Urothelium cell line (cell line): ENCODE measurements at regions not wholly inside any gene's neighbourhood (a gene's known extent, or its start where the extent isn't known, plus 50 kb on each side); places are given as distances from the start of the nearest gene placed in this dataset.
"Not testable (repeated sequence)": the region's sequence is repeated elsewhere in the genome, so short reads cannot be mapped to it uniquely, and the experiment has no call there.

Experiments used
- DNase-seq: peaks from one replicate; pipeline ENCODE4 v3.0.0; 2011; ENCODE audit warnings: low spot score, mixed read lengths
- FAIRE-seq: peaks from 2 replicates; lab custom pipeline; 2011; peaks lifted over from hg19 to GRCh38; lab: Jason Lieb, UNC

DNA sequence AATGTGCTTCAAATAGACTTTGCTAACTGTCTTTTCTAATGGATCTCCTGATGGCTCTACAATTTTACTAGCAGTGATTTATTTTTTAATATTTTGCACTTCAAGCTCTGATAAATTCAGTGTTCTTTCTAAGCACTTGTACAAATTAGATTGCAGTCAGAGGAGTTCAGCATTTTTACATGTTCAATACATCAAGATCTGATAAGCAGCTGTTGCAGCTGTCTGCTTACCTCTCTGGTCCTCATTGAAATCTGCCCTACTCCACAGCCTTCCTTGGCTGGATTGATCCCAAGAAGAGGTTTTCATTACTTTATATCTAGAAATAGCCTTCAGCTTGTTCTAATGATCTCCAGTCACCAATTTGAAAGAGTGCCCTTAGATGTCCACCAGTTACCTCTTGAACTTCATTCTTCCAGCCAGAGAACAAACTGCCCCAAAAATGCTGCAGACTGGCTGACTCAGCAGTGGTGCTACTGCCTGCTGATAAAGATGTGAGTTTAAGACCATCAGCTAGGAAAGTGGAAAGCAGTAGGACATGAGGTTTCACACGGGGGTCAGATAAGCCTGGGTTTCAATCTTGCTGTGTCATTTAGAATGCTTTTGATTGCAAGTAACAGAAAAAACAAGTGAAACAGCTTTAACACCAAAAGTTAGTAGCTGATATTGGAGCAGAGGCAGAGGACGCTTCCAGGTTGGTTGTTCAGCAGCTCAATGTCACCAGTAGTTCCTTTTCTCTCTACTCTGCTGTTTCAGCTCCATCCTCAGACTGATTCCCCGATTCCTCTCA, 350.9 kb upstream of the NPVF start:
- no peak for FAIRE-seq
- DNase-seq: no peak

DNA sequence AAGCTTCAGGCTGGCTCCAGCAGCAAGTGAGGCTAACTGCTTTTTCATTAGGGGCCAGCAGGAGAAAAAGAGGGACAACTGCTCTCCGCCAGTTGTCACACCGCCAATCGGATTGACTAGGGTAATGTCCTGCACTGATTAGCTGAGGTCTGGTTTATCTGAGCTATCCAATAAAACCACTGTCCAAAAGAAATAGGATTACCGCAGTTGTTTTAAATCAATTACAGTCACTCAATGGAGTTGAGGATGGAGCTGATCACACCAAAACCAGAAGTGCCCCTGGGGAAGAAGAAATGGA, 351.4 kb upstream of the NPVF start:
- FAIRE-seq (no peak), DNase-seq (no peak)

DNA sequence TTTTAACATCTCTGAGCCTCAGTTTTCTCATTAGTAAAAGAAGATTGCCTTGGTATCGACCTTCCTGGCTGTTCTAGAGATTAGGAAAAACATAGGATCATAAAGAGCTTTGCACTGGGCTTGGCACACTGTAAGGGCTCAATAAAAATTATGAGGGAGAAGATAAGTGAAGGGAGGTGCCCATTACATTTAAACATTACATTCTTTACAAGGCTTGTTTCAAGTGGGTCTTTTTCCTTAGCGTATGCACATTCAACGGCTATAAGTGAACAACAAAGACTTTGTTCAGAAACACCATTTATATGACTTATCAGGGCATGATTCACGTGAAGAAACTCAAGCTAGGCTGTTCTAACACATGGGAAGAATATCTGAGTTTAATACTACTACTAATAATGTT, 351.9 kb upstream of the NPVF start:
- no peak for DNase-seq
- no peak for FAIRE-seq

DNA sequence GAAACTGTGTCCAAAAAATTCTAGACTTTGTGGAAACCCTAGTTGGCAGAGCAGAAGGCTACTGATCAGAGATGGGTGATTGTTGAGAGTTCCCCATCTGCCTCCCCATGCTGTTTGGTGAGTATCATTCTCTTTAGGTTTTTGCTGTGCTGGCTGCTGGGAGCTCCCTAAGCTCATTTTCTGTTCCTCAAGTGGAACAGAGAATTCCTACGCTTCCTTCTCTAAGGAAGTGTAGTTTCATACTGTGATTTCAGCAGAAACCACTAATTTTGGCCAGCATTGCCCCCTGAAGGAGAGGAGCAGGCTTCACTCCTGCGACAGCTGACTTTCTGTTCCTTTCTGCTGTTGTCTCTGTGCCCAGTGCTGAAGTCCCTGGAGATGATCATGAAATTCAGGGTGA, 355.3 kb upstream of the NPVF start:
- FAIRE-seq (no peak), DNase-seq (no peak)

DNA sequence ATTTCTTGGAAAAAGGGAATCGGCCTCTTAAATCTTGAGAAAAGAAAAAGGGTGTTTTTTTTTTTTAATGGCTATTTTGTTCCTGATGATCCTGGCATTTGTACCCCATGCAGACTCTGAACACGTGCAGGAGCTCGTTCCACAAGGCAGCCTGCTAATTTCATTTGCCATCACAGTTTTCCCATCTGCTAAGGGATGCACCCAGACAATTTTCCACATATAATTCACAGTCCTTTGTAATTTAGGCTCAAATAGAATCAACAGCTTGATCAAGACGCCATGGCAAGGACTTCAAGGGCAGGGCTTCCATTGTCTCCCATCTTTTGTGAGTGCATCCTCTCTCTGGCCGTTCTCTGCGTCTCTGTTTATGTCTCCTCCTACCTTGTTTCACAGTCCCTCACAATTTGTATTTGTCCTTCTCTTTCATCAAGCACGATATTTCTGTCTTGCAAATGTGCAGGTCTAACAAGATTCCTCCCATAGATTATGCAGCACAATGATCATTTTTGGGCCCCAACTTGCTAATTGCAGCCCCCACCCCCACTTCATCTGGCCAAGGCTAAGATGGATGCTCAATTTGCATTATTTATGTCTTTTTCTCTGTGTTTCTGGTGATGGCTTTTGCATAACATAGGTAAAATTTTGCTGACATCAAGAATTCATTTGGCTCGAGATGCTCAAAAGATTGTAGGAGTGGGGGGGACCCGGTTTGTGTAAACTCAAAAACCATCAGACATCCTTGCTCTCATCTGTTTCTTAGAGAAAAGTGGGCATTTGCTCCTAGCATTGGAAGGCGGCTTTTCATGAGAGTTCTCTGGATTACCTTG, 356.0 kb upstream of the NPVF start:
- no peak for FAIRE-seq

DNA sequence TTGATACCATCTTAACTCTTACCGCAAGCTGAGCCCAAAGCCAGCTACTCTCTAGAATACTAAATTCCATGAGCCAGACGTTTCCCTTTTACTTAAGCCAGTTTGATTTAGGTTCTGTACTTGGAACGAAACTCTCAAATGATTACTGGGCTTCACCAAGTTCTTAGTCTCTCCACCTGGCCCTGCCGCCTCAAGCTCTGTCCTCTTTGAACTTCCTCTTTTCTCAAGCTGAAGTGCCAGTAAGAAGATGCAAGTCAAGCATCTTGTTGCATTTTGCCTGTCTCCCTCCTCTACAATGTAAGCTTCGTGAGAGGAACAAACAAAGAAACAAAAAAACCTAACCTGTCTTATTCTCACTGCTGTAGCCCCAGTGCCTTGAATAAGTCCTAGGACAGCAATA, 358.2 kb upstream of the NPVF start:
- DNase-seq (no peak), FAIRE-seq (no peak)

More for the DNA sequence above, 356.0 kb upstream of the NPVF start:
- DNase-seq: no peak

DNA sequence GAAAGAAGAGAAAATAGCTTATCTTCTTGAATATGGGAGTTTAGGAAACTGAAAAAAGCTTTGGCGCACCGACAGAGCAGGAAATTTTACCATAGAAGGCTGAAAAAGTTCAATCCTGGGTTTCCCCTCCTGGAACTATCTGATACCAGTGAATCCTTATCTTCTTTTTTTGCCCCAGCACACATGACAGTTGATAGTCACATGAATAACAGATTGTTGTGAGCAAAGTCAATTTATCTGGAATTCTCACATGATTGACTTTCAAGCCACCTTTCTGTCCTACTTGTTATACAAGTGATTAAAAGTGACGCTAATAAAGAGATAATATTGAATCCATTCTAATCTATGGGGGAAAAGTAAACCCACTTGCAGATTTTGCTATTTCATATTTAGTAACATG, 365.8 kb upstream of the NPVF start:
- DNase-seq (no peak), FAIRE-seq (no peak)

DNA sequence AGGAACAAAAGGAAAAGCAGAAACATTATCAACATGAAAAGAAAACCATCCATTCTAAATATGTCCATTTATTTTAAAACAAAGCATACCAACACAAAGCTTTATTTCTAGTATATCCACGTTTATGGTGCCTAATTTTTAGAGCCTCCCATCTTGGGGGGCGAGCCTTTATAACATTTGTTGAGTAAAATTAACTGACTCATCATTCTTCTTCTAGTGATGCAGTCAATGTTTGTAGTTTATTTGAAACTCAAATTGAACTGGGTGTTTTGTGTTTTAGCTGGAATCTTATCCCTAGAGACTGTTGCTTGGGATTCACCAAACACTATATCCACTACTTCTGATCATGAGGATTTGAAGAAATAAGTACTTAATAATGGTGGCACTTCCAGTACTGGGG, 366.4 kb upstream of the NPVF start:
- DNase-seq (no peak), FAIRE-seq (no peak)

DNA sequence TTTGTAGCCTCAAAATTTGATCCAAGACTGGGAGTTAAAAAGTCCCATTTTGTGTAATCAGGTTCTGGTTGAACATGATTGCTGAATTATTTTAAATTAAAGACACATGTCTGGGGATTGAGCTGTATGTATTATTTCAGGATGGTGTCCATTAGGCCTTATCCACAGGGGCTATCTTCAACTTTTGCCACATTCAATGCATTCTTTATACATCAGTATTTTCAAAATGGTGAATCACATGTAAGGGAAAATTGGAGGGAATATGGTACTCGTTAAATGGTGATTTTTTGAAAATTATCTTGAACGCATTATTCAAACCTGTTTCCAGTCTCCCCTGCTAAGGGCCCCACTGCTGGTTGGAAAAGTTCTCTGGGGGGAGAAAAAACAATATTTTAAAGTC, 367.7 kb upstream of the NPVF start:
- FAIRE-seq: no peak
- DNase-seq: no peak

DNA sequence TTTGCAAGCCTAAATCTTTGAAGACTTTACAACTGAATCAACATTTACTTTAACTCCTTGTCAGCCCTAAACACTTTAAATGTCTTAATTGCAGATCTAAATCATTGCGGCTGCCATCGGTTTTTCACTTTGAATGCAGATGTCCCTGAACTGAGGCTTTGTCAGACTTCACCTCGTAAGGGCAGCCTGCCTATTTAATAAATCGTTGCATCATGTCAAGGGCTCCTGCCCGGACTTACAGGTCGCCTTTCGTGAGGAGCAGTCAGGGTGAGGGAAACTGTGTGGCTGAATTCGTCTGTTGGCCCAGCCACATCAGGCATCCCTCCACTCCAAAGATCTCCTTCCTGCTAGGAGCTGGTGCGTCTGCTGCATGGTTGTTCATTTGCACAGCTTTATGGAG, 368.2 kb upstream of the NPVF start:
- no peak for DNase-seq
- no peak for FAIRE-seq

DNA sequence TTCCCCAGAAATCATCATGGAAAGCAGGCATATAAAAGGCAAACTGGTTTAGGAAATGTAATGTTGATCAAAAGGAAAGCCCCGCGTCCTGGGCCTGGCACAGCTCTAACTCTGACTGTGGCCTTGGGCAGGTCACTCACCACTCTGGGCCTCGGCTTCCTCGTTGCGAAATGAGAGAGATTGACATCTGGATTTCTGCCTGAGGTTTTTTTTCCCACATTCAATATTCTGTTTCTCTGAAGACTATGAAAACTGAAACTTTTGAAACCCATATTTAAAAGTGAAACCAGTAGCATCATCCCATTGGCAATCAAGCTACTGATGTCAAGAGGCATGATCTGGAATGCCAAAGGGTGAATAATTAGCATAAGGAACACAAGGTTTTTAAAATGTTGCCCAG, 369.7 kb upstream of the NPVF start:
- DNase-seq (no peak), FAIRE-seq (no peak)

DNA sequence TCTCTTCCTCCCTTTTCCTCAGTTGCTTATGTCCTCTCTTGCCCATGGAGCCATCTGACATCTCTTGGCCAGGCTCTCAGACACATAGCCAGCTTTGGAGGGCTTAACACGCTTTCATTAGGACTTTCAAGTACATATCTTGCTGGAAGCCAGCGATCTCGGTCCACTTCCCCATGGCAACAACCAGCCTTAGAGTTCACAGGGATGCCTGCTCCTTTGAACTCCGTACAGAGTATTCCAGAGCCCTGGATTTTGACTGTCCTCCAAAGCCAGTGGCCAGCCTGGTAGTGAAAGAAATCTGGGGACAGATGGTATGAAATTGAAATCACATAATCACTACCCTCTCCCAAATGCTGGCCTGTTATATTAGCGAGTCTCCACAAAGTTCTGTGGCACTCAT, 370.5 kb upstream of the NPVF start:
- FAIRE-seq: no peak
- DNase-seq: no peak

DNA sequence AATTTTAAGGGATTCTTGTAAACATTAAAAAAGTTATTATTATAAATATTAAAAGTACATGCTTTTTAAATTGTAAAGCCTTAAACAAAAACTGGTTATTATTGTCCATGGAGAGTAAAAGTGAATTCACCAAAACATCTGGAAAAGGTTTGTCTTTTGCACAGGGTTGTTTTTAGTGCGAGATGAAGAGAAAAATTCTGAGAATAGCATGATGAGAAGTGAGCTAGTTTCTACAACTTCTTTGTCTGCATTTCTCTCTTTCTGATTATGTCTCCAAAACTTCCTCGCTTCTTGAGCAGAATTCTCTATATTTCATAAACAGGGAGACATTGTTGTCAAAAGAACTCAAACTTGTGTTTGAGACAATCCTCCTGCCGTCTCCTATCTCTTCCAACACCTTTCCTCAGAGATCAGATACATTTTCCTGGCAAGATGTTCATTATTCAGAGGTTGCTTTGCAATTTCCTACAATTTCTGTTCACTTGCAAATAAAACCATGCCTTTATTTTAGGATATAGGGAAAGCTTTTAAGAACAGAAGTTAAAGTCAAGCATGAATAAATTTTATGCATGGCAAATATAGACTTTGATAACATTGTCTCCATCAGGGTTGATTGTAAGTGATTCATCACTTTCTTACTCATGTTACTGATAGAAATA, 372.1 kb upstream of the NPVF start:
- FAIRE-seq (no peak), DNase-seq (no peak)

DNA sequence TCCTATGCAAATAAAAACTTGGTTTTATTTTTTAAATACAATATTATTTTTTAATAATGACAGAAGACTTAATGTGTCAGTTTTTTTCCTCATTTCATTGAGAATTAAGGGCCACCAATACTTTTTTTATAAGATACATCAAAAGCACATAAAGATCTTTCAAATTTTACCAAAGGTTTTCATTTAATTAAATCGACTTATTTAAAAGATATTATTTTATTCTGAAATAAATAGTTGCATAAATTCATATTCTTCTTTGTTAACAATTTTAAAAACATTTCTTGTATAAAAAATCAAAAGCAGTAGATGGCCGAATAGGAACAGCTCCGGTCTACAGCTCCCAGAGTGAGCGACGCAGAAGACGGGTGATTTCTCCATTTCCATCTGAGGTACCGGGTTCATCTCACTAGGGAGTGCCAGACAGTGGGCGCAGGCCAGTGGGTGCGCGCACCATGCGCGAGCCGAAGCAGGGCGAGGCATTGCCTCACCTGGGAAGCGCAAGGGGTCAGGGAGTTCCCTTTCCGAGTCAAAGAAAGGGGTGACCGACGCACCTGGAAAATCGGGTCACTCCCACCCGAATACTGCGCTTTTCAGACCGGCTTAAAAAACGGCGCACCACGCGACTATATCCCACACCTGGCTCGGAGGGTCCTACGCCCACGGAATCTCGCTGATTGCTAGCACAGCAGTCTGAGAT, 374.6 kb upstream of the NPVF start:
- not testable (repeated sequence) for DNase-seq, FAIRE-seq

DNA sequence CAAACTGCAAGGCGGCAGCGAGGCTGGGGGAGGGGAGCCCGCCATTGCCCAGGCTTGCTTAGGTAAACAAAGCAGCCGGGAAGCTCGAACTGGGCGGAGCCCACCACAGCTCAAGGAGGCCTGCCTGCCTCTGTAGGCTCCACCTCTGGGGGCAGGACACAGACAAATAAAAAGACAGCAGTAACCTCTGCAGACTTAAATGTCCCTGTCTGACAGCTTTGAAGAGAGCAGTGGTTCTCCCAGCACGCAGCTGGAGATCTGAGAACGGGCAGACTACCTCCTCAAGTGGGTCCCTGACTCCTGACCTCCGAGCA, 375.1 kb upstream of the NPVF start:
- DNase-seq, FAIRE-seq: not testable (repeated sequence)

DNA sequence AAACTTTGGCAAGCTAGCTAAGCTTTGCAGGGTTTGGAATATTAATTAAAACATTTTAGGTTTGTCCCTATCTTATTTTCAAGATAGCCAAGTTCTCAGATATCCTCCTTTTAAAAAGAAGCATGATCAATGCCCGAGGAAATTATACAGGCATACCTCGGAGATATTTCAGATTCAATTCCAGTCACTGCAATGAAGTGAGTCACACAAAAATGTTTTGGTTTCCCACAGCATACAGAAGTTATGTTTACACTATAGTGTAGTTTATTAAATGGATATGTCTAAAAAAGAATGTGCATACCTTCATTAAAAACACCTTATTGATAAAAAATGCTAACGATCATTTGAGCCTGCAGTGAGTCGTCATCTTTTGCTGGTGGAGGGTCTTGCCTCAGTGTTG, 382.9 kb upstream of the NPVF start:
- DNase-seq: no peak
- no peak for FAIRE-seq

DNA sequence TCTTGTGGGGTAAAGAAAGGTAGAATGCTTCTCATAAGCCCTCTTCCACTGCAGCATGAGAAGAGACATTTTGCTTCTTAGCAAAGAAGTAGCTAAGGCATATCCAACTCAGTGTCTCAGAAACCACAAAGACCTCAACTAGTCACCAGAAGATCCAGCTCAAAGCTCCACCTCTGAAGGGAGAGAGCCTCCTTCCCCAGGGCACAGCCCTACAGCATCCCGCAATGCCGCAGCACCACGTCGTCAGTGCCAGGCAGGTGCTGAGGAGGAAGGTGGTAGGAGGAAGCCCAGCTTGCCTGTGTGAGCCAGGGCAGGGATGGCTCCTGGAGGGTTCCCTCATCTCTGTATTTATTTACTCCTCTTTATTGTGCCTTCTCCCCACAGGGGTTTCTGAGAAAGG, 385.6 kb upstream of the NPVF start:
- FAIRE-seq (no peak), DNase-seq (no peak)

DNA sequence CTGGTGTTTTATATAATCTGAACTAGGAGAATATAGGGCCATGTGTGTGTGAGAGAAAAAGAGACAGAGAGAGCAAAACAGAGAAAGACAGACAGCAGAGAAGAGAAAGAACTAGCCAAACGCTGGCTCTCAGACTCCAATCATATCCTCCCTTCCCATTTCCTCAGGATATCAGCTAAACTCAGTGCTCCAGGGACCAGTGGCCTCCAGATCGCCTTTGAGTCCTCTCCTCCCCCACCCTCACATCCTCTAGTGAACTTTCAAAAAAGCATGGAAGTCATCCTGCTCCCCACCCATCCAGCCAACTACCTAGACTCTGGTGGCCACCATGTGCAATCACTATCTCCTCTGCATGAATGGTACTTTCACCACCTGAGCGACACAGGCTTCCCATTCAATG, 386.1 kb upstream of the NPVF start:
- FAIRE-seq (peak; percentile 13), DNase-seq (no peak)

DNA sequence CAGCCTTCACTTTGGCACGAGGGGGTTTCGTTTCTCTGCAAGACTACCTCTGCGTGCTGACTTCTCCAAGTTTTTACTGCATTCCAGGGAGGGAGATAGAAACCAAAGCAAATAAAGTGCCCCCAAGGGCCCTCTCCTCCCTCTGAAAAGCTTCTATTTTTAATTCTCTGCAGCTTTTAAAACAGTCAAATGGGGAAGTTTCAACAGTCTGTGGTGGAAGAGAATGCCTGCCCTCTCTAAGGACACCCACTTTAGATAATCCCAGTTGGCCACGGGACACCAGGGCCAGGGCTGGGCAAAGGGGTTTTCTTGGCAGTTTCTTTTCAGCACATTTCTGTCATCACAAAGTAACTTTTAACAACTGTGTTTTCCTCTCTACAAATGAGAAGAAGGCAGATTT, 386.7 kb upstream of the NPVF start:
- FAIRE-seq (no peak), DNase-seq (no peak)

DNA sequence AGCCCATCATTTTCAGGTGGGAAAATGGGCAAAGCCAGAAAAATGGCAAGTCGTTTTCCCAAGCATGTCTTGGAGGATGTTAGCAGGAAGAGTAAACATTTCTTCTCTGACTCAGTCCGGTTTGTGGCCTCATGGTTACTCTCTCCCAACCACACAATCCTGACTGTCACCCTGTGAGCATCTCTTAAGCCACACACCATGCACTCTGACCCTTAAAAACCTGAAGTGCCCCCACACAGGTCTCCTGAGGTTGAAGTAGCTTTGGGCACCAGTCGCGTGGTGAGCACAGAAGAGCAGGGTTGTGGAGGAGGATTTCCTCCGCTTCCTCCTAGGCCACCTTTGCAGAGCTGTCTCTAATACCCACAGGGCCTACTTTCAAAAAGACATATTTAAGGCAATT, 387.3 kb upstream of the NPVF start:
- FAIRE-seq (no peak), DNase-seq (no peak)

DNA sequence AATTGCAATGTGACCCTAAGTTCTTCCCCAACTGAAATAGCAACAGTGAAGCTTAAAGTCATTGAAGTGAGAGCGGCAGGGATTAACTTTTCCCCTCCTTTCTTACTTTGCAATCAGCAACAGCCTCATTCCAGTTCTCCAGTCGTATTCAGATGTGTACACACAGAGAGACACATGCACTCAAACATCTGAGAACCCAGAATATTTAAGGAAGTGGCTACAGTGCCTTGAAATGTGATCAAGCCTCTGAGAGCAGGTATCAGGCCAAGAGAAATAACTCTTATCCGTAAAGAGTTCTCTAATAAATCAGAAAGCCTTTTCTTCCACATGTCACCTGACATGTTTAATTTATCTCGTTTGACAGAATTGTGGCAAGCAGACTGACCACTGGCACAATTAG, 388.9 kb upstream of the NPVF start:
- DNase-seq (no peak), FAIRE-seq (no peak)

DNA sequence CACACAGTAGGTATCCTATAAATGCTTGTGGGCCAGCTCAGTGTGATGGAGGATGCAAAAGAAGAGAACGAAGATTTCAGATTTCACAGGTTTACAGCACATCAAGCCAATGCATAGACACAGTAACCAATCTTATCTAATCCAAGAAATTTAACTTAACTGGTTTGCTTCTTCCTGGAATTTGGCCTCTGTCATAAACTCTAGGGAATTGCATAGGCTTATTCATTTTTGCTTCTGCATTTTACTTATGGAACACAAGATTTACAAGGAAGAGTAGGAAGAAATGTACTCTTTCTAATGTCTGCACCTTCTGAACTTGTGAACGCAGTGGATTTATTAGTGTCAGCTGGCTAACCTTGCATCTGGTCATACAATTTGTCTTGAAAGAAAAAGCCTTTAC, 389.4 kb upstream of the NPVF start:
- FAIRE-seq (no peak), DNase-seq (no peak)
